Caco-2 (cell line): ENCODE measurements at regions not wholly inside any gene's neighbourhood (a gene's known extent, or its start where the extent isn't known, plus 50 kb on each side); places are given as distances from the start of the nearest gene placed in this dataset.

Experiments used
- BruUV-seq: library from RNA; stranded (reverse); fragments of 400-500 nt; replicated peaks from 2 replicates; lab custom pipeline; 2021; lab: Mats Ljungman, UMichigan
- CTCF ChIA-PET: fragments of 300-600 bp; sonication (Branson Sonifier 250); formaldehyde crosslinking; loops from one replicate; lab custom pipeline; 2022; ENCODE audit warnings: antibody characterized with exemption; lab: Charles Lee
- POLR2A ChIA-PET: fragments of 300-600 bp; sonication (Branson Sonifier 250); formaldehyde crosslinking; loops from one replicate; lab custom pipeline; 2022; ENCODE audit warnings: antibody characterized with exemption; lab: Charles Lee
- DNase-seq, 2 experiments: peaks; one replicate each; pipeline versions ENCODE4 v3.0.0 to v3.0.0-alpha.2; 2020 to 2022
- H3K27me3 ChIP-seq: replicated peaks from 2 replicates; pipeline ENCODE4 v1.6.0; 2011; ENCODE audit warnings: low read length; ENCODE audit not compliant: control insufficient read depth, insufficient read depth
- H3K36me3 ChIP-seq: 2 replicates; pipeline ENCODE4 v1.5.1; 2011; ENCODE audit warnings: low read length; ENCODE audit not compliant: control insufficient read depth, insufficient read depth
- H3K4me1 ChIP-seq: fragments of 250-450 bp; sonication (Bioruptor Pico); 2 replicates; pipeline ENCODE4 v1.5.1; 2020; ENCODE audit warnings: mild to moderate bottlenecking
- H3K4me3 ChIP-seq: 2 replicates; pipeline ENCODE4 v1.5.1; 2011; ENCODE audit warnings: low read depth, mild to moderate bottlenecking, control low read depth, low read length
- H3K9me3 ChIP-seq: fragments of 250-450 bp; sonication (Bioruptor Pico); 2 replicates; pipeline ENCODE4 v1.5.1; 2020; ENCODE audit warnings: mild to moderate bottlenecking, moderate library complexity
- H3K27ac Mint-ChIP-seq: one replicate; pipeline ENCODE4 v1.8.0; 2022; ENCODE audit warnings: mixed read lengths; ENCODE audit not compliant: unreplicated experiment
- H3K27me3 Mint-ChIP-seq: one replicate; pipeline ENCODE4 v1.8.0; 2022; ENCODE audit warnings: mixed read lengths; ENCODE audit not compliant: insufficient read depth, unreplicated experiment
- H3K36me3 Mint-ChIP-seq: one replicate; pipeline ENCODE4 v1.8.0; 2022; ENCODE audit warnings: mild to moderate bottlenecking, mixed read lengths; ENCODE audit not compliant: insufficient read depth, unreplicated experiment
- H3K4me1 Mint-ChIP-seq: one replicate; pipeline ENCODE4 v1.8.0; 2022; ENCODE audit warnings: low read depth, mixed read lengths; ENCODE audit not compliant: unreplicated experiment
- H3K4me3 Mint-ChIP-seq: one replicate; pipeline ENCODE4 v1.8.0; 2022; ENCODE audit warnings: mild to moderate bottlenecking, moderate library complexity, mixed read lengths; ENCODE audit not compliant: unreplicated experiment
- H3K9me3 Mint-ChIP-seq: one replicate; pipeline ENCODE4 v1.8.0; 2022; ENCODE audit warnings: mixed read lengths; ENCODE audit not compliant: unreplicated experiment
- intact Hi-C: fragments of 100-400 bp; cut with micrococcal nuclease; formaldehyde crosslinking; loops from one replicate; pipeline ENCODE4 v1.10.0; 2022; ENCODE audit not compliant: unreplicated experiment
- TF ChIP-seq, protein P1 (sequence below), 2 experiments: fragments of 200-600 bp in 1 of 2; IDR thresholded peaks; 1 replicate in 1 of 2; 2 replicates in 1 of 2; pipeline versions ENCODE4 v1.5.1 to v1.8.0; 2011 to 2022; ENCODE audit warnings: antibody characterized with exemption in 1 of 2, control low read depth in 1 of 2, inconsistent platforms in 1 of 2, low read depth in 1 of 2, low read length in 1 of 2, mild to moderate bottlenecking in 1 of 2, moderate library complexity in 1 of 2; ENCODE audit not compliant: insufficient read depth in 1 of 2, severe bottlenecking in 1 of 2, unreplicated experiment in 1 of 2

DNA sequence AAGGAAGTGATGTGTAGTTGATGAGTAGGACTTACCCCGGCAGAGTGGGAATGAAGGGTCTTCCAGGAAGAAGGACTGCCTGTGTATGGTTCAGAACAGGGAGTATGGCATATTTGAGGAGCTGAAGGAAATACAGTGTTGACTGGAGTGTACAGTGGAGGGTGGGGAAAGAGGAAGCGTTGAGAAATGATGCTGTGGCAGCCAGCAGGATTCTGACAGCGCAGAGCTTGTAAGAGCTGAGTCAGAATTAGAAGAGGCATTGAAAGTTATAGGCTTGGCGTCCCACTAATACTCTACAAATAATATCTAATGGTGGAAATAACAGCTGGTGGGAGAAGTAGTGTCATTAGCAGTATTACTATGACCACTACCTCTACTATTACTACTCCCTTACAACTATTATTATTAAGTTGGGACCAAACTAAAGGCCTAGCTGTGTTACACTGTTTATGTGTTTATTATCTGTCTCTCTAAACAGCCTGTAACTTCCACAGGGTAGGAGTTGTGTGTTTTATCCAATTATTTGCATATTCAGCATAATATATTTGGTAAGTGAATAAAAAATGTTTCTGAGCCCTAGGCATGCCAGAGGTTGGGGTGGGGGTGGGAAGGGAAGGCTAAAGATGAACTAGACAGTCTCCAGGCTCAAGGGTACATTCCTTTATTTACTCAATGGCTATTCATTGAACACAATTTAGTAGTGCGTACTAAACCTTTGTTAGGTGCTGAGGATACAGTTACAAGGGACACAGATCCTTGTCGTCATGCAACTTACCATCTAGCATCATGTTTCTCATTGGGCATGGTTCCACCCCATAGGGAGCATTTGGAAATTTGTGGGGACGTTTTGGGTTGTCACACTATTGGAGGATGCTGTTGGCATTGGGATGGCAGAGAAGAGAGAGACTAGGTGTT is 428.8 kb upstream of the ONECUT1 start:
- H3K27me3 Mint-ChIP-seq, result peaks cover 14% of the 10 kb centered on the region
- TF ChIP-seq, protein P1, sequence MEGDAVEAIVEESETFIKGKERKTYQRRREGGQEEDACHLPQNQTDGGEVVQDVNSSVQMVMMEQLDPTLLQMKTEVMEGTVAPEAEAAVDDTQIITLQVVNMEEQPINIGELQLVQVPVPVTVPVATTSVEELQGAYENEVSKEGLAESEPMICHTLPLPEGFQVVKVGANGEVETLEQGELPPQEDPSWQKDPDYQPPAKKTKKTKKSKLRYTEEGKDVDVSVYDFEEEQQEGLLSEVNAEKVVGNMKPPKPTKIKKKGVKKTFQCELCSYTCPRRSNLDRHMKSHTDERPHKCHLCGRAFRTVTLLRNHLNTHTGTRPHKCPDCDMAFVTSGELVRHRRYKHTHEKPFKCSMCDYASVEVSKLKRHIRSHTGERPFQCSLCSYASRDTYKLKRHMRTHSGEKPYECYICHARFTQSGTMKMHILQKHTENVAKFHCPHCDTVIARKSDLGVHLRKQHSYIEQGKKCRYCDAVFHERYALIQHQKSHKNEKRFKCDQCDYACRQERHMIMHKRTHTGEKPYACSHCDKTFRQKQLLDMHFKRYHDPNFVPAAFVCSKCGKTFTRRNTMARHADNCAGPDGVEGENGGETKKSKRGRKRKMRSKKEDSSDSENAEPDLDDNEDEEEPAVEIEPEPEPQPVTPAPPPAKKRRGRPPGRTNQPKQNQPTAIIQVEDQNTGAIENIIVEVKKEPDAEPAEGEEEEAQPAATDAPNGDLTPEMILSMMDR (IDR thresholded peaks at IDR 0.05; ENCODE audit: insufficient read depth in 1 of 2, low read depth in 1 of 2, low read length in 1 of 2, severe bottlenecking in 1 of 2, unreplicated experiment in 1 of 2), result no peak
- H3K9me3 Mint-ChIP-seq, result no peaks in the 10 kb centered on the region
- no peaks in the 10 kb centered on the region for H3K4me1 ChIP-seq
- DNase-seq, result no peak
- POLR2A ChIA-PET, result no interaction called here
- no peaks in the 10 kb centered on the region for H3K36me3 Mint-ChIP-seq
- no peaks in the 10 kb centered on the region for H3K4me1 Mint-ChIP-seq
- CTCF ChIA-PET, result no interaction called here
- no TSS peak for BruUV-seq
- H3K4me3 ChIP-seq, result no peak overlapping the region
- intact Hi-C loops, result no loop called here
- no peaks in the 10 kb centered on the region for H3K36me3 ChIP-seq
- no peak overlapping the region for H3K4me3 Mint-ChIP-seq
- no peak overlapping the region for H3K27ac Mint-ChIP-seq
- H3K27me3 ChIP-seq, result no peaks in the 10 kb centered on the region
- no peaks in the 10 kb centered on the region for H3K9me3 ChIP-seq

DNA sequence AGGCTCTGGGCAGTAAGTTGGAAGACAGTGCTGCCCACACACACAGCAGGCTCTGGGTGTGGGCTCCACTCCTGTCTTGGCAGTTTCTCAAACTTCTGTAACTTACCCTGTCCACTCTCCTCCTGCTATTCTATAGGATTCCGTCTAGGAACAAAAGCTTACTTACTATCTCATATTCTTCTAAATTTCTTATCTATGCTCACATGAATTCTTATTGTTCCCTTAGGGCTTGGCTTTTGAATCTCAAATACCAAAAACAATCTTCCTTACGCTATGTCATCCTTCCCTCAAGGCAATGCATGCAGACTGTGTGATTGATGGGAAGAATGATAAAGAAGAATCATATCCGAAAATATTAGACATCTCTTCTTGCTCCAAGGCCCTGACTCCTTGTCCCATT is 425.9 kb upstream of the ONECUT1 start:
- intact Hi-C loops, result no loop called here
- Histone ChIP-seq H3K9me3 (no peaks in the 10 kb centered on the region), H3K4me3 (no peak overlapping the region), H3K36me3 (no peaks in the 10 kb centered on the region), H3K27me3 (no peaks in the 10 kb centered on the region), H3K4me1 (no peaks in the 10 kb centered on the region)
- no peak overlapping the region for H3K4me3 Mint-ChIP-seq
- no peak for DNase-seq
- TF ChIP-seq, protein P1 (IDR thresholded peaks at IDR 0.05; ENCODE audit: insufficient read depth in 1 of 2, low read depth in 1 of 2, low read length in 1 of 2, severe bottlenecking in 1 of 2, unreplicated experiment in 1 of 2), result no peak
- no TSS peak for BruUV-seq
- ChIA-PET CTCF (no interaction called here), POLR2A (no interaction called here)
- no peaks in the 10 kb centered on the region for H3K4me1 Mint-ChIP-seq
- no peaks in the 10 kb centered on the region for H3K36me3 Mint-ChIP-seq
- no peaks in the 10 kb centered on the region for H3K9me3 Mint-ChIP-seq
- H3K27ac Mint-ChIP-seq, result no peak overlapping the region
- peaks cover 13% of the 10 kb centered on the region for H3K27me3 Mint-ChIP-seq

DNA sequence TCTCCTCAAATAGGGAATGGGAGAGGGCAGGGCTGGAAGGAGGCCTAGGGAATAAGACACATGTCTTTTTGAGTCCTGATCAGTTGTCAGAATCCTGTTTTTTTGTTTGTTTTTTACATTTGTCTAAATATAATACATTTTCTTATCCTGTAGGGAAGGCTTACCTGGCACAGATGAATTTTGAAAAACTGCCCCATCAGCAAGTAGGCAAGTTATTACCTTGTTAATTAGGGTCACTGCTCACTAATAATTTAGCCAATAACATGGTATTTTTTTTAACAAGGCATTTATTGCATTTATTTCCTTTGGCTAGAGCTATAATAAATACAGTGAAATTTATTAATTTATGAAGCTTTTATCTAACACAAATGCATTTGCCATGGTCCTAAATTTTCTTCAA is 423.2 kb upstream of the ONECUT1 start:
- BruUV-seq, result no TSS peak
- intact Hi-C loops, result no loop called here
- no peak overlapping the region for H3K27ac Mint-ChIP-seq

More for the DNA sequence above, 423.2 kb upstream of the ONECUT1 start:
- H3K36me3 Mint-ChIP-seq, result no peaks in the 10 kb centered on the region
- no peak overlapping the region for H3K4me3 ChIP-seq
- TF ChIP-seq, protein P1 (IDR thresholded peaks at IDR 0.05; ENCODE audit: insufficient read depth in 1 of 2, low read depth in 1 of 2, low read length in 1 of 2, severe bottlenecking in 1 of 2, unreplicated experiment in 1 of 2), result no peak
- POLR2A ChIA-PET, result no interaction called here
- no peaks in the 10 kb centered on the region for H3K4me1 ChIP-seq
- no peaks in the 10 kb centered on the region for H3K4me1 Mint-ChIP-seq
- H3K36me3 ChIP-seq, result no peaks in the 10 kb centered on the region
- peaks cover 17% of the 10 kb centered on the region for H3K27me3 Mint-ChIP-seq
- DNase-seq, result no peak
- H3K4me3 Mint-ChIP-seq, result no peak overlapping the region
- CTCF ChIA-PET, result no interaction called here
- no peaks in the 10 kb centered on the region for H3K27me3 ChIP-seq
- H3K9me3 ChIP-seq, result no peaks in the 10 kb centered on the region
- H3K9me3 Mint-ChIP-seq, result no peaks in the 10 kb centered on the region
